Left renal cortex interstitium (tissue), 4 donors: ENCODE measurements at regions not wholly inside any gene's neighbourhood (a gene's known extent, or its start where the extent isn't known, plus 50 kb on each side); places are given as distances from the start of the nearest gene placed in this dataset.

Source experiments
- DNase-seq, 4 donors: peaks; one replicate each; pipeline ENCODE4 v3.0.0-alpha.2; 2013; ENCODE audit warnings: low read depth in 4 of 4, low spot score in 2 of 4, missing footprints in 1 of 4

GRCh38 chr11:134640971-134641968 is 229.2 kb upstream of the B3GAT1 start:
- DNase-seq: no peak

GRCh38 chr11:134640536-134640935 is 228.5 kb upstream of the B3GAT1 start:
- no peak for DNase-seq

- no peak for DNase-seq
Observed at GRCh38 chr11:134639586-134640330, 227.7 kb upstream of the B3GAT1 start.

- DNase-seq: no peak
Observed at GRCh38 chr11:134638796-134639430, 226.9 kb upstream of the B3GAT1 start.

- DNase-seq: no peak
Observed at GRCh38 chr11:134637091-134638015, 225.3 kb upstream of the B3GAT1 start.

- DNase-seq: no peak
Observed at GRCh38 chr11:134636071-134636470, 224.0 kb upstream of the B3GAT1 start.

- no peak for DNase-seq
Observed at GRCh38 chr11:134634897-134635831, 223.1 kb upstream of the B3GAT1 start.

GRCh38 chr11:134633276-134633675 is 221.2 kb upstream of the B3GAT1 start:
- DNase-seq: no peak

GRCh38 chr11:134632347-134633119 is 220.5 kb upstream of the B3GAT1 start:
- DNase-seq: no peak

- no peak for DNase-seq
Observed at GRCh38 chr11:134630861-134631260, 218.8 kb upstream of the B3GAT1 start.

GRCh38 chr11:134628426-134628825 is 216.4 kb upstream of the B3GAT1 start:
- DNase-seq: no peak

GRCh38 chr11:134626032-134626431 is 214.0 kb upstream of the B3GAT1 start:
- no peak for DNase-seq

GRCh38 chr11:134625631-134626030 is 213.6 kb upstream of the B3GAT1 start:
- DNase-seq: no peak

GRCh38 chr11:134625151-134625550 is 213.1 kb upstream of the B3GAT1 start:
- no peak for DNase-seq

GRCh38 chr11:134624166-134624920 is 212.3 kb upstream of the B3GAT1 start:
- DNase-seq: no peak

GRCh38 chr11:134623711-134624110 is 211.7 kb upstream of the B3GAT1 start:
- no peak for DNase-seq

GRCh38 chr11:134622458-134622857 is 210.4 kb upstream of the B3GAT1 start:
- DNase-seq: no peak
